A673 (cell line): ENCODE measurements at regions not wholly inside any gene's neighbourhood (a gene's known extent, or its start where the extent isn't known, plus 50 kb on each side); places are given as distances from the start of the nearest gene placed in this dataset.

Experiments
- BruUV-seq: library from RNA; stranded (reverse); fragments of 400-500 nt; replicated peaks from 2 replicates; lab custom pipeline; 2021; lab: Mats Ljungman, UMichigan
- CTCF ChIA-PET: fragments of 300-600 bp; sonication (Branson Sonifier 250); formaldehyde crosslinking; loops from one replicate; lab custom pipeline; 2022; ENCODE audit warnings: antibody characterized with exemption; lab: Charles Lee
- POLR2A ChIA-PET: fragments of 300-600 bp; sonication (Branson Sonifier 250); formaldehyde crosslinking; loops from one replicate; lab custom pipeline; 2022; ENCODE audit warnings: antibody characterized with exemption; ENCODE audit not compliant: low non-redundant PET; lab: Charles Lee
- DNase-seq: peaks from one replicate; pipeline ENCODE4 v3.0.0-alpha.2; 2015; ENCODE audit warnings: low spot score
- H3K27ac ChIP-seq: fragments of 200-600 bp; sonication (generic); 2 replicates; pipeline ENCODE4 v1.5.1; 2016; ENCODE audit warnings: mixed run types, low read depth, mild to moderate bottlenecking, mixed read lengths, antibody characterized with exemption, low read length; ENCODE audit not compliant: poor library complexity, severe bottlenecking
- H3K27me3 ChIP-seq: fragments of 200-600 bp; sonication (generic); replicated peaks from 2 replicates; pipeline ENCODE4 v1.6.1; 2017; ENCODE audit warnings: mixed run types, low read depth, mild to moderate bottlenecking, mixed read lengths, antibody characterized with exemption, low read length; ENCODE audit not compliant: insufficient read depth, poor library complexity
- H3K36me3 ChIP-seq: fragments of 200-600 bp; sonication (generic); 2 replicates; pipeline ENCODE4 v1.6.1; 2016; ENCODE audit warnings: mixed run types, mild to moderate bottlenecking, mixed read lengths, antibody characterized with exemption, low read length; ENCODE audit not compliant: insufficient read depth, poor library complexity, severe bottlenecking
- H3K4me1 ChIP-seq: fragments of 200-600 bp; sonication (generic); 2 replicates; pipeline ENCODE4 v1.6.1; 2017; ENCODE audit warnings: mixed run types, mild to moderate bottlenecking, mixed read lengths, antibody characterized with exemption, low read length; ENCODE audit not compliant: insufficient read depth, poor library complexity, severe bottlenecking
- H3K4me3 ChIP-seq: fragments of 200-600 bp; sonication (generic); 2 replicates; pipeline ENCODE4 v1.5.1; 2016; ENCODE audit warnings: low read depth, mixed run types, mild to moderate bottlenecking, mixed read lengths, low read length; ENCODE audit not compliant: poor library complexity, severe bottlenecking
- H3K9me3 ChIP-seq: fragments of 200-600 bp; sonication (generic); 2 replicates; pipeline ENCODE4 v1.6.1; 2016; ENCODE audit warnings: mixed run types, low read depth, mild to moderate bottlenecking, mixed read lengths, antibody characterized with exemption, low read length; ENCODE audit not compliant: poor library complexity, severe bottlenecking
- CTCF ChIP-seq: fragments of 300-800, 200-600 bp; sonication (generic); conservative IDR thresholded peaks from 2 replicates; pipeline ENCODE4 v1.5.1; 2017; ENCODE audit warnings: low read depth, mild to moderate bottlenecking, antibody characterized with exemption, low read length, moderate library complexity, mixed read lengths
- EZH2 ChIP-seq: fragments of 200-600 bp; sonication (generic); IDR thresholded peaks from 2 replicates; pipeline ENCODE4 v1.6.1; 2017; ENCODE audit warnings: borderline replicate concordance, low read depth, mild to moderate bottlenecking, mixed read lengths, antibody characterized with exemption, low read length; ENCODE audit not compliant: poor library complexity, severe bottlenecking
- intact Hi-C: fragments of 100-400 bp; cut with micrococcal nuclease; formaldehyde crosslinking; loops from one replicate; pipeline ENCODE4 v1.10.0; 2022; ENCODE audit not compliant: unreplicated experiment

GRCh38 chr7:23965296-23965695, 255.3 kb downstream of the STK31 start:
- no peaks in the 10 kb centered on the region for H3K9me3 ChIP-seq
- no peak for TF ChIP-seq EZH2
- TF ChIP-seq CTCF, result no peak
- no peak overlapping the region for H3K4me3 ChIP-seq
- DNase-seq, result no peak
- no peaks in the 10 kb centered on the region for H3K4me1 ChIP-seq
- intact Hi-C loops, result no loop called here
- no peak overlapping the region for H3K27ac ChIP-seq
- ChIA-PET CTCF (no interaction called here), POLR2A (no interaction called here)
- no peaks in the 10 kb centered on the region for H3K36me3 ChIP-seq
- no TSS peak for BruUV-seq
- no peaks in the 10 kb centered on the region for H3K27me3 ChIP-seq

- DNase-seq, result no peak
- BruUV-seq, result no TSS peak
- intact Hi-C loops, result no loop called here
- Histone ChIP-seq H3K27ac (no peak overlapping the region), H3K4me1 (no peaks in the 10 kb centered on the region), H3K4me3 (no peak overlapping the region), H3K27me3 (no peaks in the 10 kb centered on the region), H3K9me3 (no peaks in the 10 kb centered on the region), H3K36me3 (no peaks in the 10 kb centered on the region)
- CTCF ChIA-PET, result no interaction called here
- TF ChIP-seq CTCF (no peak), EZH2 (no peak)
- POLR2A ChIA-PET, result no interaction called here
Observed at GRCh38 chr7:23966941-23967340, 256.9 kb downstream of the STK31 start.

- Histone ChIP-seq H3K4me1 (no peaks in the 10 kb centered on the region), H3K4me3 (no peak overlapping the region), H3K27me3 (no peaks in the 10 kb centered on the region), H3K36me3 (no peaks in the 10 kb centered on the region), H3K27ac (no peak overlapping the region), H3K9me3 (no peaks in the 10 kb centered on the region)
- TF ChIP-seq CTCF (no peak), EZH2 (no peak)
- intact Hi-C loops, result no loop called here
- ChIA-PET CTCF (no interaction called here), POLR2A (no interaction called here)
- no peak for DNase-seq
- BruUV-seq, result no TSS peak
Observed at GRCh38 chr7:23967949-23968599, 258.1 kb downstream of the STK31 start.
